ENCODE measurements at regions not wholly inside any gene's neighbourhood (a gene's known extent, or its start where the extent isn't known, plus 50 kb on each side); places are given as distances from the start of the nearest gene placed in this dataset.
A peak's percentile ranks its signal among the peaks of the same experiment; 100 is the strongest.

- peak; percentile 57 for TF ChIP-seq CTCF (conservative IDR thresholded peaks at IDR 0.05)
- no peak for TF ChIP-seq EZH2 (IDR thresholded peaks at IDR 0.05; ENCODE audit: low read depth)
These were observed 60.4 kb upstream of the TAF9B start for GRCh38 chrX:78199851-78200250.
